Panc1 (cell line): ENCODE measurements at regions not wholly inside any gene's neighbourhood (a gene's known extent, or its start where the extent isn't known, plus 50 kb on each side); places are given as distances from the start of the nearest gene placed in this dataset.

ENCODE experiments used
- ATAC-seq: fragments of 200-7000 bp; cut with Tn5 transposase; 2 replicates; pipeline ENCODE4 v1.9.1; 2020; ENCODE audit warnings: mild to moderate bottlenecking, moderate library complexity
- BruUV-seq: library from RNA; stranded (reverse); fragments of 400-500 nt; replicated peaks from 2 replicates; lab custom pipeline; 2021; lab: Mats Ljungman, UMichigan
- CTCF ChIA-PET: fragments of 300-600 bp; sonication (Branson Sonifier 250); formaldehyde crosslinking; loops from one replicate; lab custom pipeline; 2022; ENCODE audit warnings: antibody characterized with exemption; lab: Charles Lee
- POLR2A ChIA-PET: fragments of 300-600 bp; sonication (Branson Sonifier 250); formaldehyde crosslinking; loops from one replicate; lab custom pipeline; 2022; ENCODE audit warnings: antibody characterized with exemption; lab: Charles Lee
- DNase-seq: peaks from one replicate; pipeline ENCODE4 v3.0.0-alpha.2; 2010; ENCODE audit warnings: low read depth, low spot score
- H3K27ac ChIP-seq: 2 replicates; pipeline ENCODE4 v1.5.1; 2011; ENCODE audit warnings: mild to moderate bottlenecking, low read length, inconsistent platforms
- H3K27me3 ChIP-seq: fragments of 200-500 bp; sonication (Bioruptor generic); 2 replicates; pipeline ENCODE4 v1.6.0; 2014; ENCODE audit warnings: low read length, inconsistent platforms; ENCODE audit not compliant: control insufficient read depth, insufficient read depth
- H3K36me3 ChIP-seq: fragments of 200-500 bp; sonication (Bioruptor generic); 2 replicates; pipeline ENCODE4 v1.5.1; 2014; ENCODE audit warnings: inconsistent platforms, mild to moderate bottlenecking, low read length, moderate library complexity; ENCODE audit not compliant: control insufficient read depth, insufficient read depth
- H3K4me1 ChIP-seq: 2 replicates; pipeline ENCODE4 v1.5.1; 2011; ENCODE audit warnings: inconsistent platforms, mild to moderate bottlenecking, low read length, moderate library complexity; ENCODE audit not compliant: control insufficient read depth, insufficient read depth
- H3K4me3 ChIP-seq, 2 experiments: 2 replicates each; pipeline ENCODE4 v1.5.1; 2011 to 2012; ENCODE audit warnings: low read depth in 2 of 2, low read length in 2 of 2, mild to moderate bottlenecking in 2 of 2, inconsistent platforms in 1 of 2, moderate library complexity in 1 of 2
- H3K9me3 ChIP-seq: fragments of 200-500 bp; sonication (Bioruptor generic); 2 replicates; pipeline ENCODE4 v1.5.1; 2014; ENCODE audit warnings: low read depth, mild to moderate bottlenecking, inconsistent platforms, low read length, moderate library complexity; ENCODE audit not compliant: control insufficient read depth, insufficient read depth
- CTCF ChIP-seq: fragments of 450-650 bp; IDR thresholded peaks from 2 replicates; pipeline ENCODE4 v1.5.1; 2017; ENCODE audit warnings: mild to moderate bottlenecking
- POLR2AphosphoS5 ChIP-seq: IDR thresholded peaks from 2 replicates; pipeline ENCODE4 v1.6.1; 2012; ENCODE audit warnings: mild to moderate bottlenecking, low read depth, low read length, moderate library complexity
- REST ChIP-seq, 2 experiments: IDR thresholded peaks; 2 replicates each; pipeline ENCODE4 v1.6.1; 2011 to 2012; ENCODE audit warnings: low read depth in 2 of 2, control low read depth in 1 of 2, low read length in 1 of 2, mild to moderate bottlenecking in 1 of 2, moderate library complexity in 1 of 2; ENCODE audit not compliant: insufficient read depth in 1 of 2
- SIN3A ChIP-seq: IDR thresholded peaks from 2 replicates; pipeline ENCODE4 v1.6.1; 2012; ENCODE audit warnings: low read depth, mild to moderate bottlenecking, low read length, moderate library complexity, borderline replicate concordance; ENCODE audit not compliant: insufficient read depth
- TCF7L2 ChIP-seq: IDR thresholded peaks from 2 replicates; pipeline ENCODE4 v1.6.1; 2011; ENCODE audit warnings: mild to moderate bottlenecking, low read depth, low read length, inconsistent platforms
- in situ Hi-C: cut with HindIII; loops from 2 replicates; pipeline ENCODE4 v1.10.0; 2016; ENCODE audit warnings: low sequenced_read_pairs, low pct_unique_long_range_greater_than_20kb
- intact Hi-C: fragments of 100-400 bp; cut with micrococcal nuclease; formaldehyde crosslinking; loops from one replicate; pipeline ENCODE4 v1.10.0; 2022; ENCODE audit not compliant: unreplicated experiment

- ATAC-seq, result no peak
- intact Hi-C loops, result no loop called here
- Histone ChIP-seq H3K9me3 (no peaks in the 10 kb centered on the region), H3K27me3 (no peaks in the 10 kb centered on the region), H3K27ac (no peak overlapping the region), H3K4me3 (no peak overlapping the region), H3K36me3 (no peaks in the 10 kb centered on the region), H3K4me1 (no peaks in the 10 kb centered on the region; the same call in 1 of the 2 replicates)
- ChIA-PET CTCF (no interaction called here), POLR2A (no interaction called here)
- TF ChIP-seq CTCF (no peak), SIN3A (no peak), TCF7L2 (no peak), REST (IDR thresholded peaks at IDR 0.05; ENCODE audit: insufficient read depth in 1 of 2, low read depth in 2 of 2, low read length in 1 of 2) (no peak), POLR2AphosphoS5 (no peak)
- no TSS peak for BruUV-seq
- in situ Hi-C loops, result no loop called here
- DNase-seq, result no peak
Observed at GRCh38 chr4:126572264-126572663, 1060.5 kb upstream of the INTU start.

GRCh38 chr4:126582737-126583136, 1050.0 kb upstream of the INTU start:
- intact Hi-C loops, result no loop called here
- ChIA-PET CTCF (no interaction called here), POLR2A (no interaction called here)
- H3K27ac ChIP-seq, result no peak overlapping the region
- in situ Hi-C loops, result no loop called here
- TF ChIP-seq TCF7L2 (no peak), CTCF (no peak), POLR2AphosphoS5 (no peak), SIN3A (no peak)
- DNase-seq (no peak), ATAC-seq (no peak)
- no peaks in the 10 kb centered on the region for H3K36me3 ChIP-seq
- H3K4me1 ChIP-seq, result no peaks in the 10 kb centered on the region
- no peaks in the 10 kb centered on the region for H3K9me3 ChIP-seq
- H3K27me3 ChIP-seq, result no peaks in the 10 kb centered on the region
- no TSS peak for BruUV-seq
- no peak overlapping the region for H3K4me3 ChIP-seq
